RPMI8226 (cell line): ENCODE measurements at regions not wholly inside any gene's neighbourhood (a gene's known extent, or its start where the extent isn't known, plus 50 kb on each side); places are given as distances from the start of the nearest gene placed in this dataset.

ENCODE experiments used
- DNase-seq: peaks from one replicate; pipeline ENCODE4 v3.0.0-alpha.2; 2015

DNA sequence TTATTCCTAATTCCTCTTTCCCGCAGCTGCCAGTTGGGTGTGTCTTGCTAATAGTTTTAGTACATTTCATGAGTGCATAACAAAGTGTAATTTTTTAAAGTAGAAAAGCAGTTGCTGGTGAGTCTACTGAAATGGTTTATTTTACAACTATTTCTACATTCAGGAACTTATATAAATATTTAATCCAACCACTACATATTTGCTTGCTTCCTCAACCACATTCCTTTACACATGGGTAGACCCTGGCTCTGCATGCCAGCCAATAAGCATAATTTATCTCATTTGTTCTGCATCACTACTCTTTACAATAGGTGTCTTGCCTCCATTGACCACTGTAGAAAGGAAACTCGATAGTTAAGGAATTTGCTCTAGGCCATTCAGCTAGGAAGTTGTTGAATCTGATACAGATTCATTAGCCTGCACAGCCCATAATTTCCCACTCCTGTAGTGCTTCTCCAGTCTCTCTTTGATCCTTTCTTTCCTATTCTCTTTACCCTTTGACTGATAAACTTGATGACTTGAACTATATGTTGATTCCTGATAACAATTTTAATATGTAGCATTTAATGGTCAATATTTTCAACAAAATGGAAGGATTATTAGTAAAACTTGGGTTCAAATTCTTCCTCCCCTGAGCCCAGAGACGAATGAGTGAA, 342.5 kb upstream of the ACTBL2 start:
- DNase-seq, result no peak

DNA sequence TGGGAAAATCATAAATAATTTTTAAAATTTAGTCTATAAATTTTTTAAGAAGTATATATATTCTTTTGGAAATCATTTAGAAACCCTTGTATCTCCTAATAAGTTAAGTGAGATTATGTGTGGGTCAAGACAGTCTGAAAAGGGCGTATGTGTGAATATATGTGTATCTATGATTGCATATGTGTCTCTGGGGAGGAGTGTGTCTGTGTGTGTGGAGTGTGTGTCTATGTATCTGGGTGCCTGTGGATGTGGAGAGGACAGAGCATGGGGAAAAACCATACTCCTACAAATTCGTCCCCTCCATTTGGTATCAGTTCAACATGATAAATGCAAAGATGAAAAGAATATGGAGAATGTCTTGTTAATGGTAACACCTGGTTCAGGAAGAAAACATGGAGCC, 342.0 kb upstream of the ACTBL2 start:
- no peak for DNase-seq

DNA sequence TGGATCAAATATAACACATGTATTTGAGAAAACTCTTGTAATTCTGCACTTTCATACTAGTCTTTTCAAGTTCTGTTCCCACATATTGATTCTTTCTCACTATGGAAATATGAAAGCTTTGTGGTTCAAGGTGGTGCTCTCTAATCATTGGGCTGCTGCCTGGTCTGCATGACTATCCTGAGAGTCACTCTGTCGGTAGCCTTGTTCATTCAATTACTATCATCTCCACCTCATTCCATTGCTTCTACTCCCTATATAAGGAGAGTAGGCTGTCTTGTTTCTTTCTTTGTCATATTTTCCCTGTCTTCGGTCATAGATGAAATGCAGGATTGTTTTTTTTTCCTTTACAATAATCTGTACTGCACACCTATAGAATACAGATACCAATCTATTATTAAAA, 341.4 kb upstream of the ACTBL2 start:
- DNase-seq, result no peak

DNA sequence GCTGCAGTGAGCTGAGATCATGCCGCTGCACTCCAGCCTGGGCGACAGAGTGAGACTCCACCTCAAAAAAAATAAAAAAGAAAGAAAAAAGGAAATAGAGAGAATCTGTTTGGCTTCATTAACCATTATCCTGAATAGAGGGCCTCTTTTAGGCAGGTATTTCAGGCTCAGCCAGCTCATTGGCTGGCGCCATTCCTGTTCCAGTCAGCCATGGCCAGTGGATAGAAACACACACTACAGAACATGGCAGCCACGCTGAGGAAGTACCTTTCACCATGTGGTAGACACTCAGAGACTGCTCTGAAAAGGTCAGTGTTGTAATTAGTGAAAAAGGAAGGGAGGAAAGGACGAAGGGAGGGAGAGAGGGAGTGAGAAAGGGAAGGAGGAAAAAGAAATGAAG, 340.0 kb upstream of the ACTBL2 start:
- no peak for DNase-seq

DNA sequence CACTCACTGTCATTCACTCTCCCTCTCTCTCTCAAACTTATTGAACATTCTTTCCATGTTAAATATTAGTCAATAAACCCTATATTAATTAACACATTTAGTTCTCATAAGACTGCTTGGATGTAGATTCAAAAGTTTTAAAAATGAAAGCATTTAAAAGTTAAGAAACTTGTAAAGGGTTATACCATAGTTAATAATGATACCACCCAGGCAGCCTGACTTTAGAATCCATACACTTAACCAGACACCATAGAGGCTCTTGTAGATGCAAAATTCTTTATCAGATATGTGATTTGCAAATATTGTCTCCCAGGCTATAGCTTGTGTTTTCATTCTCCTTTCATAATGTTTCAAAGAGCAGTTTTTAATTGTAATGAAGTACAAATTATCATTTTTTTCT, 335.8 kb upstream of the ACTBL2 start:
- DNase-seq, result no peak

DNA sequence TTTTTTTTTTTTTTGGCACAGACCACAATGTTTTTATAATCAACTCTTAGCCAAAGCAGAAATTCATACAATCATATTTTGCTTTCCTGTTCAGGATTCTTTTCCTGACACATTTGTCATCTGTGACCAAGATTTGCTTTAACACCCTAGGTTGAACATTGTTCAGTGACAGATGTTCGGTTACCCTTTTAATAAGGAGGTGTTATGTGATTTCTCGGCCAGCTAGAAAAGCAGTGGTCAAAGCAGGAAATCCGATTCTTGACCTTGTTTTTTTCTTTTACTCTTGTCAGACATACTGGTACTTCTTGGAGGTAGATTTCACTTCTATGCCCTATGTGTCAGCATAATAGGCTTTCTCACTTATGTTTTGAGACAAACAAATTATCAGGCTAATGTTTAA, 335.3 kb upstream of the ACTBL2 start:
- no peak for DNase-seq

DNA sequence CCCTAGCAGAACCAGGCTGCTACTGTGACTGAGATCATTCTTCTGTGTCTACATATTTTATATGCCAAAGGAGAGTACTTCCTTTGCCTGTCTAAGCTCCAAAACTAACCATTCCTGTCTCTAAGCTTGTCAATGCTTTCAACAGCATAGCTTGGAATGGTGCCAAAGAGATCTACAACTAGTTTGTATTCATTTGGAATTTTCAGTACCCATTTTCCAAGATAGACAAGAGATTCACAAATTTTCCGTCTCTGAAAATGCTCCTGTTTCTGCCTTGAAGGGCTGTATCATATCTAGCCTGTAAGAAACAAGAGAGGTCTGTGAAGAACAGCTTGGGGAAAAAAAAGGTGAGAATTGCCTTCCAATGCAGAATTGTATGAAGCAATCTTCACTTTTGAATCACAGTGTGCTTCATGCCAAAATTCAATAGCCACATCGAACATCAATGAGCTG, 334.4 kb upstream of the ACTBL2 start:
- DNase-seq, result no peak

DNA sequence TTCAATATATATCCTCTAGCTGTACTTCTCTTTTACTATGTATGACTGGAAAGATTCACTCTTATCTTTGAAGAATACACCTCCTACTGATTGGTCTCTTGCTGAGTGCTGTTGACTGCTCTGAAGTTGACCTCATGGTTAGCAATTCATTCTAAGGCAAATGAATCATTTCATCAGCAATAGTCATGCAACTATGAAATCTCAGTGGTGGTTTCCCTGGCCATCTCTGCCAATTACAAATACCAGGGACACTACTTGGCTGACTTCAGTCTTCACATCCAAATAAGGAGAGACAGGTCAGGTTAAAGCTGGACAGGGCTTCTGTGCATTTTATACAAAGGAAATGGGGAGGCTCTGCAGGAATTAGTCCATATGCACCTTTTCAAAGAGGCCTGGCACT, 333.5 kb upstream of the ACTBL2 start:
- DNase-seq, result no peak

DNA sequence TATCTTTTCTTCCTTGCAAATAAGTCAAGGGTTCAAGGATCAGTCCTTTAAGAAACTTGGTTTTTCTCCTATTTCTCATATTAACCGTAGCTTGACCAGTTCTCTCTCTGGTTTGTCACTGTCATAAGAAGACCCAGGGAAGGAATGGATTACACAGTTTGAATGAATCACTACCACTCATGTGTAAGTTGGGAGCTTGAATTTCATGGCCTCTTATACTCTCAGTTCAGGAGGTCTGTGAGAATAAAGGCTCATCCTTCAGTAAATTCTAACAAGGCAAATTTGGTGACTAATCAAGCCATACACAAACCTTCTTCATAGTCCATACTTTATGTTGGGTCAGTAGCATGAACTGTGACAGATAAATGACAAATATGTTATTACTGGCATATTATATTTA, 323.1 kb upstream of the ACTBL2 start:
- DNase-seq, result no peak

DNA sequence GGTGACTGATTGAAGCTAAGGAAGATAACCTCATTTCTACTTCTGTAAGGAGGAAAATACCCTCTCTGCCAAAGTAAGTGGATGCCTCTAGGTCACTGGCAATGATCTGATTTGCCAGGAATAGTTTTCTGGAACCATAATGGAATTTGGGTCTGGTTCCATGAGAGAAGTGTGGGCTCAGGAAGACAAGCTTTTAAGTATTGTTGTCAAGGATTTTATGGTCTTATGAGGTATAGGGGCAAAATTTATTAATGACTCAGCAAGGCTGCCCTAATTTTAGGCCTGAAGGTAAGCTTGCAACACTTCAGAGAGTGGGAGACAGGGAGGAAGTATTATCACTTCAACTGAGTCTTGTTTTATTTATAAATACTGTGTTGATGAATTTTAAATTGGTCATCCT, 322.6 kb upstream of the ACTBL2 start:
- no peak for DNase-seq

DNA sequence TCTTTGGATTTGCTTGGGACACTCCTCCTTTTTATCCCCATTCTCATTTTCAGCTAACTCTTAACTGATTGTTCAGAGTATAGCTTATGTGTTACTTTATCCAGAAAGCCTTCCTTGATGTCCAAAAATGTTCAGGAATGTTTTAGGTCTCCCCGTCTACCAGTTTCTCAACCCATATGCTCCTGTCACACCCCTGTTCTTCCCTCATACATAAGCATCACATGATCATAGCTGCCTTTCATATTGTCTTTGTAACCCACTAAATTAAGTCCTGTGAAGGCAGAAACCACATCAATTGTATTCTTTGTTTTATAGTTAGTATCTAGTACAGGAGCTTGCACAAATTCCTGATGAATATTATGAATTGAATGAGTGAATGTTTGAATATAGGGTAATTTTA, 321.9 kb upstream of the ACTBL2 start:
- no peak for DNase-seq

DNA sequence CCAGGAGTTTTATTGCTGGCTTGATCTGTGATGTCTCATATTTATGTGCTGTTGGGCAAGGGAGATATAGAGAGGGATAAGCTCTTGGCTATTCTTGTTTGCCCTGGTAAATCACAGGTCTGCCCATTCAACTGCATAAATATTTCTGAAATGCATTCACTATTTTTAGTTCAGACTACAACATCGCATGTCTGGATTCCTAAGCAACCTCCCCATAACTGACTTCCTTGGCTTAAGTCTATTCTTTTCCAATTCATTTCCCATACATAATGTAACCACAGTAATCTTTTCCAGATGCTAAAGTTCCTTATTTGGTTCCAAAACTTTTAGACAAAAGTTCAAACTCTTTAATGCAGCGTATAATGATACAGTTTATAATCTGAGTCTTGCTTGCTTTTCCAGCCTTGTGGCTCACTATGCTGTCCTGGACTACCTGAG, 321.4 kb upstream of the ACTBL2 start:
- DNase-seq, result no peak

DNA sequence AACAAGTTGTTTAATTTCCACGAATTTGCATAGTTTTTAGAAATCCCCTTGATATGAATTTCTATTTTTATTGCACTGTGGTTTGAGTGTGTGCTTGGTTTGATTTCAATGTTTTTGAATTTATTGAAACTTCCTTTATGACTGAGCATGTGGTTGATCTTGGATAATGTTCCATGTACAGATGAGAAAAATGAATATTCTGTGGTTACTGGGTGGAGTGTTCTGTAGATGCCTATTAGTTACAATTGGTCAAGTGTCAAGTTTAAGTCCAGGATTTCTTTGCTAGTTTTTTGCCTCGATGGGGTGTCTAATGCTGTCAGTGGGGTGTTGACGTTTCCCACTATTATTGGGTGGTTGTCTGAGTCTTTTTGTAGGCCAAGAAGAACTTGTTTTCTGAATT, 319.5 kb upstream of the ACTBL2 start:
- DNase-seq, result no peak

DNA sequence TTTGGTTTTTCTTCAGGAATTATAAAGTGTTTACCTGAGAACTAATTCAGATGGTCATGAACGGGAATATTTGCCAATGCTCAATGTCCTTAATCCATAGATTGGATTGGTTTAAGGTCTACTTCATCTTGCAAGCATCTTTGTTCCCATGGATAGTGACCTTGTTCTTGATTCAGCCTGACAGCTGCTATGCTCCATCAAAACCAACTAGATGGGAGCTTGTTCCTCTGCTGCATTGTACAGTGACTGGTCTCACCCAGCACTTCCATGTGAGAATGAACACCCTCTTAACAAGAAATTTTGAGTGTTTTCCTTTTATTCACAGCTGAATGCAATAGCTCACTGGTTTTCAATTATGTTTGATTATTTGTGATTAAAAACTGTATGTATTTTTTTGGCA, 312.6 kb upstream of the ACTBL2 start:
- DNase-seq, result no peak

DNA sequence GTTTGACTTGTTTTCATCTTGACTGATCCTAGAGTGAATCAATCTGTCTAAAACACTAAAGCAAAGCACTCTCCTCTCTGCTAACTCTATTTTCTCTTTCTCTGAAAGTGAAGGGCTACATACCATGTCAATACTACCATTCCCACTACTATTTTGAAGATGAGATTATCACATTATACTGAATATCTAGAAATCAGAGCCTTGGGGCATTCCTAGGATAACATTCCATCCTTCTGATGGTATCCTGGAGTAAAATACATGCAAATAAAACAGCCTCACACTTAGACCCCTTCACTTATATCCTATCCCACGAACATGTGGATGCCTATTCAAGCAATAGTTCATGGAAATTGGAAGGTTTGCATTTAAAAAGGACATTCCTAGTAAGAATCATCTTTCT, 309.3 kb upstream of the ACTBL2 start:
- DNase-seq, result no peak

DNA sequence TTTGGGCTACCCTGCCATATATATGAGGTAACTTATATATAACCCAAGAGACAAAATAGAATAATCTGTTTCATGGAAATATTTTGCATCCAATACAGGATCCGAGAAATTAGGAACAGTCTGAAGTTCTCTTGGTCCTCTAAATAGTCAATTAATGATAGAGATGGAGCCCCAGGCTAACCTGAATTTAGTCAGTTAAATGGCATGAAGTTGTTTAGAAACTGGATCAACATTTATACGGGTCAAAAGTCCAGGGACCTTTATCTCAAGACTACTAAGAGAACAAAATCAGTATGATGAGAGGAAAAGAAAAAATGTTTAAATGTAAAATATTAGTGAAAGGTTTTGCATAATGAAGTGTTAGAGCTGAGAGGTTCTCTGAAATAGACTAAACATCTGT, 303.3 kb upstream of the ACTBL2 start:
- DNase-seq, result no peak

DNA sequence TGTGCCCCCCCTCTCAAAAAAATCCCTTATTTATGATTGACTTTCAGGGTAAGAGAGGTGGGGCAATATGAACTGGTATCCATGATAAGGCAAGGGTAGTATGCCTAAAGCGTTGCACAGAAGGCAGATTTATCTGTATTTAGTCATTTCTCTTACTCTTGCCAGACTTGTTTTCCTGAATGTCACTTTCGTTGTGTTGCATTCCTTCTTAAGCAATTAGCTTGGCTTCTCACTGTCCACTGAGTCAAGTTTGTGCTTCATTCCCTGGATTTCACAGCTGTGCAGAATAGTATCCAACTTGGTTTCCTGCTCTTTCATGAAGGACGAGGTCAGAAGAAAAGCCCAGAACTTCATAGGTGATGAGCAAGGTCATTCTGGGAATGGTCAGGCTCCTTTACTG, 301.5 kb upstream of the ACTBL2 start:
- DNase-seq, result no peak

DNA sequence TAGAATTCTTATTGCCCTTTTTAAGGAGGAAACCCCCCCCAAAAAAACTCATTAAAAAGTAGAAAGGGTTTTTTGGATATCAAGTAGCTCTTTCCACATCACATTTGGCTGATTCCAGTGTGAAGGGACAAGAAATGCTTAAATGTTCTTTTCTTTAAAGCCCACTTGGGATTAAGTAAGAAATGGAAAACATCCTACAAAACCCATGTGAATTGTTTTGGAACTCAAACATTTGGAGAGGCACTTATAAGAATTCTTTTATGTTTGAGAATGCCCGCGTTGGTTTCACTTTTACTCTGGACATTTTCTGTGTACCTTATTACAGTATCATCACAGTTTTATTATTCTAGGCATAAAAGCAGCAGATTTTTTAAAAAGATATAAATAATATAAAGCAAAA, 301.1 kb upstream of the ACTBL2 start:
- DNase-seq, result no peak

DNA sequence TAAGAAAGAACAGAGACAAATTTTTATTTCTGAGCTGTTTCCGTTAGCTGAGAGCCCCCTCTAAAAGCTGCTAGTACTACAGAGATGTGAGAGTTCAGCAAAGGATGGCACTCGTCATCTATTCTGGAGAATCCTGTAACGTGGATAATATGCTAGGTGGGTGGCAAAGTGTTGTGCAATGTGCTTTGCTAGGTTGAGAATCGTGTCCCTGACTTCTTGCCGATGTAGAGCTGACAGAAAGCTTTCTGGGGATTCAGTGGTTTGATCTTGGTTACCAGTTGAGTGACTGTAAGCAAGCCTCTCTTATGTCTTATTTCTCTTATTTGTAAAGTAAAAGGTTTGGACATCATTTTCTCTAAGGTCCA, 298.3 kb upstream of the ACTBL2 start:
- no peak for DNase-seq

DNA sequence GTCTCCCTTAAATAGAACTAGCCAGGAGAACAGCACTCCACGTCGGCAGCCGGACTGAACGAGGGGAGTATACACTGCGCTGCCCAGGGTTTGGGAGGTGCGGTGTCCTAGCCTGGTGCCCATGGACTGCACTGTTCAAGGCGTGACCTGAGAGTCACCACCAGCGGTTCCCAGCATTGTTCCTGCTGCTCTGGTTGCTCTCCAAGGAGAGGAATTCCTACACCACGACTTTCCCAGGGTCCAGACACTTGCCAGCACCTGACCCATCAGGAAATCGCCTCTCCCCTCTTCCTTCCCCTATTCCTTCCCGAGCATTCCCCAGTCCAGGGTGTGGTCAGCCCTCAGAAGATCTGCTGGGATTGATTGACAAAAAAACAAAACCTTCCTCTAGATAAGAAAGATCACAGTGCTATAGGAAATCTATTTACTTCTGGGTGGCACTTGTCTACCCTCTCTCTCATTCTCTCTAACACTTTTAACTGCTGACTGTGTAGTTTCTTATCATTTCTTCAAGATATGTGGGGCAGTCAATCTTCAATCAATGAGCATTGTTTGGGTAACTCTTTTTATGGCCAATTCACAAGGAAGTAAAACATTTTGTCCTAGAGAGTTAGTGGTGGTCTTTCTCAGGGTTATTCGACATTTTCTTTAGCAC, 297.8 kb upstream of the ACTBL2 start:
- DNase-seq, result no peak

DNA sequence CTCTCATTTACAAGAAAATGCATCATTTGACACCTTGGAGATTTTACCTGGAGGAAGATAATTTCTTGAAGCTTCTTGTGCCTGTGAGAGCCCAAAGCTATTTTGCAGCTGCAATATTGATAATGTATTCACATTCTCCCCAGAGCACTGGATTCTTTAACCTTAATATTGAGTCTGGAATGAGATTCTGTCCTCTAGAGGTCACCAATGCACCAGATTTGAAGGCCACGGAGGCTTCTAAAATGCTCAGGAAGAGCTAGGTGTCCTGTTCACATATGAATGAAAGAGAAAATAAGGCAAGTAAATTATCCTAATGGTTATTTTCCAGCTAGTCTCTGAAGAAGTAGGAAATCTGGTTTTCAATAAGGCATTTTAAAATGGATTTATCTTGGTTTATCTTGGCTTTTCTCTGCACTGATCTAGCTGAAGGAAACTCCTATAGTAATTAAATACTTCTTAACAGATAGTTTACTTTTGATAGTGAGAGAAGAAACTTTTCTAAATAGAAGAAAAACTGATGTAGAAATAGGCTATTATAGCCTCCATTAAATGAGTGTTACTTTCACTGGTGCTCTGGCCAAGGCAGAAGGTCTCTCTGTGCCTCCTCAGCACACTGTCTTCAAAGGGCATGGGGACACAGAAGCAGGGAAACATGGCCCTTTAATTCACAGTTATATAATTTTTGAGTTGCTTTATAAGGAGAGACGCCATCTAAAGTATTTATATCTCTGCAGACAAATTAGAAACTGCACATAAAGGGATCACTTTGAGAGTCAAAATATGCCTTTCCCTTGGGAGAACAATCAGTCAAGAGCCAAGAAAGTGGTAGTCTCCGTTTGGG, 297.0 kb upstream of the ACTBL2 start:
- peak; percentile 60 for DNase-seq

DNA sequence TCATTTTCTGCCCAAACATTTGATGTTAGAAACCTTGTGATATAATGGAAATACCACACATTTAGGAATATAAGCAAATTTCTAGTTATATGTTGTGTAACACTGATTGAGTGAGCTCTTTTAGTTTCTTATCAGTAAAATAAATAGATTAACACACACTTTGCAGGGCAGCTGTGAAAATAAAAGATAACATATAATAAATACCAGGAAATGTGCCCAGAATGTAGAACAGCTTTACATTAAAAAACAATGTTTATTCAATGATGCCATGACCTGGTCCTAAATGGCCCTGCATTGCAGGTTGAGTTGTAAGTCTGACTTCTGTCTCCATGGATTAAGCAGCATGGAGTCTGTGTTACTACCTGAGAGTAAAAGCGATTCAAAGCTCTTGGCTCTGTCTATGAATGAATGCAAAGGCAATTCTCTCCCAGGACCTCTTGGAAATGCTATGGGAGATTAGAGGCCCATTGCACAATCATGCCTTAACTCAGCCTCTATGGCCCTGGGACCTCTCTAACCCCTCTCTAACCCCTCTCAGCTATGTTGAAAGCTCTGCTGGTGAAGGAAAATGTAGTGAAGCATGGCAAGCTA, 296.0 kb upstream of the ACTBL2 start:
- no peak for DNase-seq

DNA sequence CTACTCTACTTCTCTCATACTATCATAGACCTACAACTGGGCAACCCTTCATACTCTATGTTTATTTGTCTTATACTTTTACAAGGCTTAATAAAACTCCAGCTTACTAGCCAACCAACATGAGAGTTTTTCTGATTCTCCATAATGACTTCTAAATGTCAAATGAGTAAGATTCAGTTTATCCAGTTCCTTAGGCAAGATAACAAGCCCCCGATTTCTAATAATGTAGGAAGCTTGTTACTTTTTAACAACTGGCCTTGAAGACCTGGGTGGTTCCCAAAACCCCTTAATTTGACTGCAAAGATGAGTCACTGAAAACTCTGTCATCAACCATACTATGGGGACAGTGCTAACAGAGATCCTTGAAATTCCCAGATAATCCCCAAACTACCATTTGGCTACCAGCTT, 294.6 kb upstream of the ACTBL2 start:
- DNase-seq, result no peak

DNA sequence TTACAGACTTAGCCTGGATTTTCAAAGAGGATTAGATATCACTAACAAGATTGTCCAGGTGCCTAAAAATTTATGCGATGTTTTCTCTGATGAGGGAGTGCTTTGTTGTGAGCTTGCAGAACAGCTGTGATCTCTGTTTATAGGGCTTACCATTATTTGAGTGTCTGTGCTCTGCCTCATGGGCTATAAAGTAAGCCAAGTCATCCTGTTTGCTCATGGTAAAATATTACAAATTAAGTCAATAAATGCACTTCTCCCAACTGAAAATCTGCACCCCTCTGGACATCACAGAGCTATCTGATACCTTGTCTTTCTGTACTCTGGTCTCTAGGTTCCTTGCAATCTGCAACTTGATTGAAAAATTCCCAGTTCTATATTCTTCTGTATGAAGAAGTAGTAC, 293.4 kb upstream of the ACTBL2 start:
- DNase-seq, result no peak
